KMS-11 (cell line): ENCODE measurements at regions not wholly inside any gene's neighbourhood (a gene's known extent, or its start where the extent isn't known, plus 50 kb on each side); places are given as distances from the start of the nearest gene placed in this dataset.

Experiments used
- H2AFZ ChIP-seq: fragments of 200-600 bp; sonication (generic); 2 replicates; pipeline ENCODE4 v1.6.1; 2016; ENCODE audit warnings: antibody characterized with exemption, mixed run types, low read depth
- H3K27ac ChIP-seq: fragments of 200-600 bp; sonication (generic); 2 replicates; pipeline ENCODE4 v1.6.1; 2016; ENCODE audit warnings: mild to moderate bottlenecking, mixed run types
- H3K27me3 ChIP-seq: fragments of 200-600 bp; sonication (generic); 2 replicates; pipeline ENCODE4 v1.6.1; 2017; ENCODE audit warnings: mild to moderate bottlenecking, low read depth, mixed run types, moderate library complexity; ENCODE audit not compliant: insufficient read depth
- H3K36me3 ChIP-seq: fragments of 200-600 bp; sonication (generic); 2 replicates; pipeline ENCODE4 v1.6.1; 2017; ENCODE audit warnings: mild to moderate bottlenecking, mixed run types; ENCODE audit not compliant: insufficient read depth
- H3K4me1 ChIP-seq: fragments of 200-600 bp; sonication (generic); 2 replicates; pipeline ENCODE4 v1.6.1; 2016; ENCODE audit warnings: mild to moderate bottlenecking, low read depth, mixed run types; ENCODE audit not compliant: poor library complexity, severe bottlenecking
- H3K4me2 ChIP-seq: fragments of 200-600 bp; sonication (generic); 2 replicates; pipeline ENCODE4 v1.7.0; 2016; ENCODE audit warnings: mild to moderate bottlenecking, mixed run types
- H3K4me3 ChIP-seq: fragments of 200-600 bp; sonication (generic); IDR thresholded peaks from 2 replicates; pipeline ENCODE4 v1.6.1; 2017; ENCODE audit warnings: low read depth, low read length, mixed read lengths; ENCODE audit not compliant: insufficient read depth
- H3K79me2 ChIP-seq: fragments of 200-600 bp; sonication (generic); 2 replicates; pipeline ENCODE4 v1.6.1; 2016; ENCODE audit warnings: low read depth, mixed run types; ENCODE audit not compliant: insufficient read depth
- H3K9ac ChIP-seq: fragments of 200-600 bp; sonication (generic); 2 replicates; pipeline ENCODE4 v1.6.1; 2016; ENCODE audit warnings: mild to moderate bottlenecking, mixed run types
- H4K20me1 ChIP-seq: fragments of 200-600 bp; sonication (generic); 2 replicates; pipeline ENCODE4 v1.6.1; 2016; ENCODE audit warnings: mild to moderate bottlenecking, mixed run types; ENCODE audit not compliant: insufficient read depth
- CTCF ChIP-seq: fragments of 200-600 bp; sonication (generic); conservative IDR thresholded peaks from 2 replicates; pipeline ENCODE4 v1.6.1; 2017; ENCODE audit warnings: low read depth, mild to moderate bottlenecking, antibody characterized with exemption, low read length, moderate library complexity, mixed read lengths

GRCh38 chr4:62324215-62324614 lies 1124.1 kb downstream of the ADGRL3 start:
- no peak overlapping the region for H3K4me3 ChIP-seq
- H2AFZ ChIP-seq = no peak overlapping the region
- H3K4me2 ChIP-seq = no peak overlapping the region
- H3K27ac ChIP-seq = no peak overlapping the region
- no peaks in the 10 kb centered on the region for H3K4me1 ChIP-seq
- H3K27me3 ChIP-seq = no peaks in the 10 kb centered on the region
- no peak overlapping the region for H3K9ac ChIP-seq
- TF ChIP-seq CTCF = no peak
- no peaks in the 10 kb centered on the region for H3K79me2 ChIP-seq
- H3K36me3 ChIP-seq = no peaks in the 10 kb centered on the region
- H4K20me1 ChIP-seq = no peaks in the 10 kb centered on the region

GRCh38 chr4:62320612-62321011 lies 1120.5 kb downstream of the ADGRL3 start:
- no peak overlapping the region for H2AFZ ChIP-seq
- TF ChIP-seq CTCF = no peak
- no peak overlapping the region for H3K4me3 ChIP-seq

GRCh38 chr4:62302710-62303109 lies 1102.6 kb downstream of the ADGRL3 start:
- Histone ChIP-seq H4K20me1 (no peaks in the 10 kb centered on the region), H3K36me3 (no peaks in the 10 kb centered on the region), H3K4me2 (no peak overlapping the region), H3K9ac (no peak overlapping the region), H3K27me3 (no peaks in the 10 kb centered on the region), H3K79me2 (no peaks in the 10 kb centered on the region), H3K4me1 (no peaks in the 10 kb centered on the region), H3K4me3 (no peak overlapping the region), H3K27ac (no peak overlapping the region), H2AFZ (no peak overlapping the region)
- no peak for TF ChIP-seq CTCF

More at GRCh38 chr4:62320612-62321011, 1120.5 kb downstream of the ADGRL3 start:
- Histone ChIP-seq H4K20me1 (no peaks in the 10 kb centered on the region), H3K36me3 (no peaks in the 10 kb centered on the region), H3K79me2 (no peaks in the 10 kb centered on the region), H3K9ac (no peak overlapping the region), H3K27ac (no peak overlapping the region), H3K4me2 (no peak overlapping the region), H3K27me3 (no peaks in the 10 kb centered on the region), H3K4me1 (no peaks in the 10 kb centered on the region)

- no peaks in the 10 kb centered on the region for H3K4me1 ChIP-seq
- no peak overlapping the region for H3K9ac ChIP-seq
- H3K27ac ChIP-seq = no peak overlapping the region
- no peak for TF ChIP-seq CTCF
- no peak overlapping the region for H2AFZ ChIP-seq
- no peaks in the 10 kb centered on the region for H4K20me1 ChIP-seq
- H3K36me3 ChIP-seq = no peaks in the 10 kb centered on the region
- no peaks in the 10 kb centered on the region for H3K27me3 ChIP-seq
- H3K79me2 ChIP-seq = no peaks in the 10 kb centered on the region
- H3K4me3 ChIP-seq = no peak overlapping the region
- H3K4me2 ChIP-seq = no peak overlapping the region
Observed at GRCh38 chr4:62301500-62301899, 1101.4 kb downstream of the ADGRL3 start.

GRCh38 chr4:62293551-62293950 lies 1093.4 kb downstream of the ADGRL3 start:
- no peak overlapping the region for H3K4me2 ChIP-seq
- H3K79me2 ChIP-seq = no peaks in the 10 kb centered on the region
- H3K36me3 ChIP-seq = no peaks in the 10 kb centered on the region
- H2AFZ ChIP-seq = no peak overlapping the region
- H3K27me3 ChIP-seq = no peaks in the 10 kb centered on the region
- no peaks in the 10 kb centered on the region for H3K4me1 ChIP-seq
- no peak overlapping the region for H3K27ac ChIP-seq
- no peaks in the 10 kb centered on the region for H4K20me1 ChIP-seq
- no peak overlapping the region for H3K4me3 ChIP-seq
- H3K9ac ChIP-seq = no peak overlapping the region
- no peak for TF ChIP-seq CTCF
